Activated CD4-positive, alpha-beta T cell treated with anti-CD3 and anti-CD28 coated beads, Interleukin-2, amount 50 U/mL, for 24 hours (primary cell): ENCODE measurements at regions not wholly inside any gene's neighbourhood (a gene's known extent, or its start where the extent isn't known, plus 50 kb on each side); places are given as distances from the start of the nearest gene placed in this dataset.
"Not testable (repeated sequence)": the region's sequence is repeated elsewhere in the genome, so short reads cannot be mapped to it uniquely, and the experiment has no call there.

Experiments used
- DNase-seq, 2 donors: peaks; one replicate each; pipeline ENCODE4 v3.0.0-alpha.2; 2020; ENCODE audit warnings: low read depth in 1 of 2, low spot score in 1 of 2

DNA sequence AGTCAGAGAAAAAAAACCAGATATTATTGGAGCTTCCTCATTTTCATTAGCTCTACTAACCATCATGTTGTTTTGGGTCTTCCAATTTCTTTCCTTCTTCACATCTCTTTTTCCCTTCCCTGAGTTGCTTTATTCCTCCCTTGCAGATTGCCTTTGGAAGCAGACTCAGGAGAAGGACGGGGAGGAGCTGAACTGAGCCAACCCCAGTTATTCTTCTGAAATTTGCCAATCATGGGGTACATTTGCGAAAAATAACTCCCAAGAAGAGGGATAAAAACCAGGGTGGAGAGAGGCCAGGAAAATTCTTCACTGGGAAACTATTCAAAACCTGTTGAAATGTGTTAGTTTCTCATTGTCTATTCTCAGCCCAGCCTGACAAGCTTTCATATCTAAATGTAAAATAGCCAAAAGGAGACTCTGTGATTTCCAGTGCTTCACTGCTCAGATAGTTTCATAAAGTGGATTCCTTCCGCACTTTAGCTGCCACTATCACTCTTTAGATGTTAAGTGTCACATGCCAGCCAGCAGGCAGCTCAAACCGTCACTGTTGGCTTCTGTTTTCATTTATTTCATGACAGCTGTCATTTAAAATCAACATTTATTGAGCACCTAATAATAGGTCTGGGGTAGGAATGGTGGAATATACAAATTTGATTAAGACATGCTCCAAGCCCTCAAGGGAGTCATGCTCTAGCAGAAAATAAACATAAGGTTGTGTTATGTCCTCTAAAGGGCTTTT, 204.5 kb downstream of the SREK1 start:
- DNase-seq, result no peak

DNA sequence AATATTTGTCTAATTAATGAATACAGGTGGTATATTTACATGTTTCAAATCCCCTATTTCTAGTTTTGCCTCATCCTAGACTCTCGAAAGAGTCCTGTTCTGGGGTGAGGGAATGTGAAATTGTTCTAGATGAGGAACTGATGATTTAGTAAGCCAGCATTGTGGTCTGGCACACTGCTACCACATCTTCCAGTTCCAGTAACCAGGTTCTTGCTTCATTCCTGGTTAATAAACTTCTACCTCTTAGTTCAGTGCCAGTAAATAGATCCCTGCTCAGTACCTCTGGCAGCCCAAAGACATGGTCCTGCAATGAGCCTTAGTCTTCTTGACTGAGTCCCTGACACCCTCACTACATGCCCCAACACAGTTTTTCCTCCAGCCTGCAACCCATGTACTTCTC, 207.7 kb downstream of the SREK1 start:
- no peak for DNase-seq

DNA sequence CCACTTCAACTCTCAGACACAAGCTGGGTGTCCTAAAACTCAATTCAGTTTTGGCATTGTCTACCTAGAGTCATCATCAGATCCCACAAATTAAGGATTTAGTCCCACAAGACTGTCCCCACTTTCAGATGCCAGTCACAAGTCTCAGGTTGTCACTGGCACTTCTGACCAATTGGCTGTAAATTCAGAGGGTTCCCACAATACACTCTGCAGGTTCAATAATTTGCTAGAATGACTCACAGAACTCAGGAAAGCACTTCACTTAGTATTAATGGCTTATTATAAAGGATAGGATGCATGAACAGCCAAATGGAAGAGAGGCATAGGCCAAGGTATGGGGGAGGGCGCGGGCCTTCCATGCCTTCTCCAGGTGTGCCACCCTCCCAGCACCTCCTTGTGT, 209.1 kb downstream of the SREK1 start:
- DNase-seq, result no peak

DNA sequence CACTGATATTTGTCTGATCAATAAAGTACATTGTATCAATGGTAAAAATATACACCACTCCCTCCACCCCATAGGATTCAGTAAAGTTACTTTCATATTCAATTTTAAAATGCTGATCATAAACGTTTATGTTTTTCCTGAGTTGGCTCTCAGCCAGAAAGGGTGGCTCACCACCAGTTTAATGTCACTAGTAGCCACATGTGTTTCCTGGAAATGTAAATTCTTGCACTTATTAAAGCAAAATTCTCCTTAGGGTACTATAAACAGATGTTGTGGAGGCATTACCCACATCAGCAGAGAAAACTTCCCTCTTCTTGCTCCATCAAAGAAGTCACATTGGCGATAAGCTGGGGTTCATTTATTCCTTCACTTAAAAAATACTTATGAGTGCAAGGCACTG, 210.3 kb downstream of the SREK1 start:
- no peak for DNase-seq

DNA sequence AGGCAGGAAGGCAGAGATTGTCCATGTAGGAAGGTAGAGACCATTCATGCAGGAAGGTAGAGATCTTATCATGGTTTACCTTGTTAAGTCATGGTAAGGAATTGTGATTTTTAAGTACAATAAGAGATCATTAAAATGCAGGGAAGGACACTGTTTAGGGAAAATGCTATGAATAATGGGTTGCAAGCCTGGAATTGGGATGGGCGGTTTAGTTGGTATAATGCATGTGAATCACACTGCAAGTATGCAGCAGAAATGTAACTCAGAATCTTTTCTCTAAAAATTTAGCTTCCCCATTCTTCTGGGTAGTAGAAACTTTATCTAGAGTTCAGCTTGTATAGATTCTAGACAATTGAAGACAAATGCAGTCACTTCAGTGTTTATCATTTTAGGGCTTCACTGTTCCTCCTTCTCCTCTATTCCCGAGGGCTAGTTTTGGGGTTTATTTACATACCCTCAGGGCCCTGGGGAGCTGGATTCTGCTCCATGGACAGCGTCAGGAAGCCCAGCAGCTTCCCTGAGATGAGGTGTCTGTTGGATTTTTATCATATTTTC, 212.0 kb downstream of the SREK1 start:
- DNase-seq, result no peak

DNA sequence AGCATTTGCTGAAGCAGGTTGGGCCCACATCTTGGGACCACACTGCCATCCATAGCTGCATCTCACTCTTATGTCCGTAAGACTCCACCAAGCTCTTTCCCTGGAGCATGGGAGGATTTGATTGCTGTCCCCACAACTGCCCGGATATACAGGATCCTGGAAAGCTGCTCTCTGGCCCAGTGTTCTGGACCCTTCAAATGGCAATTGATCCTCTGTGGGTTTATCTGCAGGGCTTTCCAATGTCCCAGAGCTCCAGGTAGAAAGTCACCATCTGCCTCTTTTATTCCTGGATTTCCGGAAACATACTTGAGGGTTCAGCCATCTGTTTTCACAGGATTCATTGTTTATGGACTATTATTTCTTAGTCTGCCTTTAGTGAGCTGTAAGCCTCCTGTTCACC, 214.6 kb downstream of the SREK1 start:
- no peak for DNase-seq

DNA sequence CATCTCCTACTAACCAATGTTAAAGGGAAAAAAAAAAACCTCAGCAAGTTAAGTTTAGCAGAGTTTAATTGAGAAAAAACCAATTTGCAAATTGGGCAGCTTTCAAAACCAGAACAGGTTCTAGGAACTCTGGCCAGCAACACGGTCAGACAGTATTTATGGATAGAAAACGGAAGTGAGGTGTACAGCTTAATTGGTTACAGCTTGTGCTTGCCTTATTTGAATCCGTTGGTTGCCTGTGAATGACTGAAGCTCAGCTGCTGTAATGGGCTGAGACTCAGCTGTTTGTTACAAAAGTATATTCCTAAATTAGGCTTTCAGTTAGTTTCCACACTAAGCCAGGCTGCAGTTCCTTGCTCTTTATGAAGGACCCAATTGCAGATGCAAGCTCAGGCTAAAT, 217.0 kb downstream of the SREK1 start:
- no peak for DNase-seq

DNA sequence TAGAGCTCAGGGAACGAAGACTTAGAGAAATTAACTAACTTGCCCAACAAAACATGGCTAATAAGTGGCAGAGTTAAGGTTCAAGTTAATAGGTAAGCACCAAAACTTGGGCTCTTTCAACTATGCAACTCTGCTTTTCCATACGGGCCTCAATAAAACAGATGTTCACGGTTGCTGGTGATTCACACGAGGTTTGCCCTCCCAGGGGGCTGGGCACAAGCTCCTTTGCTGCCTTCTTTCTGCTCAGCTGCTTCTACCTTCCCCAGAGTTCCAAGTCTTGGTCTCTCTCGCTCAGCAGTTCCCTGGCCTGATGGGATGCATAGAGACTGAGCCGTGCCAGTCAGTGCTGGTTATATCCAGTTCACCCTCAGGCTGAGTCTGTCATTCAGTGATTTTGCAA, 217.9 kb downstream of the SREK1 start:
- no peak for DNase-seq

DNA sequence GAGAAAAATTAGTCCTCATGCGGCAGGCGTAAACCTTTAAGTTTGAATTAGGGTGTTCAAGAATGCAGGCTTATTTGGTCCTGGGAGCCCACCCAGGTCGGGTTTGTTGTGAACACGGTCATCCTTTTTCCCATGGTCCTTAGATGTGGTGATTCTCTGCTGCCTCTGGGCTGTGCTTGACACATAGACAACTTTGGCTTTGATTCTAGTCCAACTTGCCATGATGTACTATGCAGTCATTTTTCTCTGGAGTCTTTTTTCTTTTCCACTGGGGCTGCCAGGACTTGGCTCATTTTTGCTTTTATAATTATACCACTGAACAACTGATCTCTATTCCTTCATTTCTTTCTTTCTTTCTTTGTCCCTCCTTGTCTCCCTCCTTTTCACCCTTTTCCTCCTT, 218.6 kb downstream of the SREK1 start:
- no peak for DNase-seq

DNA sequence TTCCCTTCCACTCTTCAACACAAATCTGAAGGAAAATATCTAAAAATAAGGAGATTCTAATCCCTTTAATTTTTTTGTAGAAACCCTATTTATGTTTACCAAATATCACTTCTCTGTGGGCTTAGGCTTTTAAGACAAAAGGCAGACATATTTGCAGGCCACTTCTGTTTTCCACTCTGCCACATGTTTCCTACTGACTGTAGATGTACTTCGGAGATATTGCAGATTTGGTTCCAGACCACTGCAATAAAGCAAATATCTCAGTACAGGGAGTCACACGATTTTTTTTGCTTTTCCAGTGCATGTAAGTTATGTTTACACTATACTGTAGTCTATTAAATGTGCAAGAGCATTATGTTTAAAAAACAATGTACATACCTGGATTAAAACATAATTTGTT, 219.0 kb downstream of the SREK1 start:
- DNase-seq, result no peak

DNA sequence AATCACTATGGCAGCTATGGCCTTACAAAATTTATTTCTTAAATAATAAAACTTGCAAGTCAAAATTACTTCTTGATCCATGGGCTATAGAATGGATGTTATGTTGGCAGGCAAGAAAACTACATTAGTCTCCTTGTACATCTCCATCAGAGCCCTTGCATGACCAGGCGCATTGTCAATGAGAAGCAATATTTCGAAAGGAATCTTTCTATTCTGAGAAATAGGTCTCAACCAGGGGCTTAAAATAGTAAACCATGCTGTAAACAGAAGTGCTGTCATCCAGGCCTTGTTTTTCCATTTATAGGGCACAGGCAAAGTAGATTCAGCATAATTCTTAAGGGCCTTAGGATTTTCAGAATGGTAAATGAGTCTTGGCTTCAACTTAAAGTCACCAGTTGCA, 220.1 kb downstream of the SREK1 start:
- DNase-seq, result no peak

DNA sequence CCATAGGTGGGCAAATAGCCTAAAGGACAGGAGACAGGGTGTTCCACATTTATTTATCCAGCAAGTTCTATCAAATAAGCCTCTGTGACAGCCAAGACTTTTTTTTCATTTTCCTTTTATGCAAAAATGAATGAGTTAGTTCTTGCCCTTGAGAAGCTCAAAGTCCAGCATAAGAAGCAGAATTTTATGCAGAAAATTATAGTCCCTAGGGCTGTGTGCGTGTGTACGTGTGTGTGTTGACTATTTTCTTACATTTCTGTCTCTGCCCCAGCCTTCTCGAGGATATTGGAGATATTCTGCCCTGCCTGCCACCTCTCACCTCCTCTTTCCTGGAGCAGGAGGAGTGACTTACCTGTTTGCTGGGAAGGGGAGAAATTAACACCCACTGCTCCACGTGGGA, 221.9 kb downstream of the SREK1 start:
- DNase-seq, result no peak

DNA sequence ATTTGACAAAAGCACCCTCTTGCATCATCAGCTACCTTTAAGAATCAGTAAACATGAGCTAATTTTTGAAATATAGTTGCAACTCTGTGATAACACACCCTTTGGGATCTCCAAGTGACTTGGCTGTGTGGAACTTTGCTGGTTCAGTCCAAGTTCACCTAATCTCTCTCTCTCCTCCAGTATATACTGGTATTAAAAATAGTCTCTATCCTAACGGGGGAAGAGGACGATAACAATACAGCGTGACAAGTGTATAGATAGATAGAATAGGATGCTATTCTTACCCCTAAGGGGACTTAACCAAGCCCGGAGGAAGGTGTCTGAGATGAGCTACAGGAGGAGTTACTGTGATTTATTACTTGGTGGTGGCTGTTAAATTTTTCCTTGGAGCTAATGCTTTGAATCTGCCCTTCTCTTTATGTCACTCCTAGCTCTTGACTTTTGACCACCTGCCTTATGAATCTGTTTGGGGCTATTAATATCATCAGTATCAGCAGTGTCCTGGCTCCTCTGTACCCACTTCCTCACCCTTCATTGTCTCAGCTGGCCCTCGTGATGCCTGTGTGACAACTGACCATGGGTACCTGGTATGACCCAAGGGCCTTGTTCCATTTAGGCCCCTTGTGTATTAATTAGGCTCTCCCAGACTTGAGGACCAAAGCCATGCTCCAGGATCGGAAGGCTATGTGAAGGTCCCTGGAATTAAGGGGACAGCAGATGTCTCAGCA, 223.9 kb downstream of the SREK1 start:
- DNase-seq, result no peak

DNA sequence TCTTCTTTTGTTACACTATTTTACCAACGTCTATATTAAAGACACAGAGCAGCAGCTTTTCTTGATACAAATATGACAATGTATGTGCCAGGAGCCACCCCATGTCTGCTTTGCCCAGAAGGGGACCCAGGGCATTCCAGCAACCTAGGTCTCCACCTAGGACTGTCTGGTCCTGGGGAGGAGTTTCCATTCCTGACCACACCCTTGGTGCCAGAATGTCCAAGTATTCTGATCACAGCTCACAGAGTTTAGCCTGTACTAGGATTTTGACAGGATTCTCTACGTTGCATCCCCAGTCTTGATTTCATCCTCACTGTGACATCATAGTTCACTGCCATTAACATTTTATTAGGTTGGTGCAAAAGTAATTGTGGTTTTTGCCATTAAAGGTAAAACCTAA, 224.7 kb downstream of the SREK1 start:
- DNase-seq, result no peak

DNA sequence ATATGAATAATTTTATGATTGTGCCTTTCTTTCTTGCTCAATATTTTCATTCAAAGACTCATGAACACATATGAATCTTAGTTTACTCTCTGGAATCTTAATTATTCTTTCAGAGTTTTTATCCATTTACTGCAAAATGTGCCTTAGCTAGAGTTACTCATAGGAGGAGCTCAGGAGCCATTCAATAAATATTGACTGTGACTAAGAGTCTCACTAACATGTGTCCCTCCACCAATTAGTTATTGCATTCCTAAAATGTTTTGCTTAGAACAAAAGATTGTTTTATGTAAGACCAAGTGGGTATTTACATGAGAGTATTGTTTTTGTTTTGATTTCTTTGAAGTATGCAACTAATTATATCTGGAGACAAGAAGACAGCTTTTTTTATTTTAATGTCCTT, 218.4 kb upstream of the MAST4 start:
- no peak for DNase-seq

DNA sequence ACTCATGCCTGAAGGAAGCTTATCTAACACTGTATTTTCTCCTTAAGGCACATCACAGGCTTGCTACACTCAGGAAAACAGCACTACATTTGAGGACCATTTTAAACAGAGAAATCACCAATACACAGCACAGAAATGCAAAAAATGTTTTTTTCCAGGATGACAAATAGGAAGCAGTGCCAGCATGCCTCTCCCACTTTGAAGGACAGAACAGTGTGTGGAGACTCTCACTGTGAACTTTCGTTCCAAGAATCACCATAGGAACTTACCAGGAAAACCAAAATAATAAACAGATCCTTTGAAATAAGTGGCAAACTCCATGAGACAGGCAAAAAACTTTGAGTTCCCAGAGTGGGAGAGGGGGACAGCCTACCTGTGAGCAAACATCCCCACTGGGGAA, 217.8 kb upstream of the MAST4 start:
- DNase-seq, result no peak

DNA sequence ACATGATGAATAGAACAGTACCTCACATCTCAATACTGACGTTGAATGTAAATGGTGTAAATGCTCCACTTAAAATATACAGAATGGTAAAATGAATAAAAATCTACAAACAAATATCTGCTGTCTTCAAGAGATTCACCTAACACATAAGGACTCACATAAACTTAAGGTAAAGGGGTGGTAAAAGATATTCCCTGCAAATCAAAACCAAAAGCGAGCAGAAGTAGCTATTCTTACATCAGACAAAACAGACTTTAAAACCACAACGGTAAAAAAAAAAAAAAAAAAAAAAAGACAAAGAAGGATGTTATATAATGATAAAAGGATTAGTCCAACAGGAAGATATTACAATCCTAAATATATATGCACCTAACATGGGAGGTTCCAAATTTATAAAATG, 214.0 kb upstream of the MAST4 start:
- no peak for DNase-seq

DNA sequence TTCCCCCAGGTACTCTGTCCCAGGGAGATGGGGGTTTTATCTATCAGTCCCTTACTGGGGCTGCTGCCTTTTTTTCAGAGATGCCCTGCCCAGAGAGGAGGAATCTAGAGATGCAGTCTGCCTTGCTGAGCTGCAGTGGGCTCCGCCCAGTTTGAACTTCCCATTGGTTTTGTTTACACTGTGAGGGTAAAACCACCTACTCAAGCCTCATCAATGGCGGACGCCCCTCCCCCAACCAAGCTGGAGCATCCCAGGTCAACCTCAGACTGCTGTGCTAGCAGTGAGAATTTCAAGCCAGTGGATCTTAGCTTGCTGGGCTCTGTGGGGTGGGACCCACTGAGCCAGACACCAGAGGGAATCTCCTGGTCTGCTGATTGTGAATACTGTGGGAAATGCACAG, 191.0 kb upstream of the MAST4 start:
- not testable (repeated sequence) for DNase-seq

DNA sequence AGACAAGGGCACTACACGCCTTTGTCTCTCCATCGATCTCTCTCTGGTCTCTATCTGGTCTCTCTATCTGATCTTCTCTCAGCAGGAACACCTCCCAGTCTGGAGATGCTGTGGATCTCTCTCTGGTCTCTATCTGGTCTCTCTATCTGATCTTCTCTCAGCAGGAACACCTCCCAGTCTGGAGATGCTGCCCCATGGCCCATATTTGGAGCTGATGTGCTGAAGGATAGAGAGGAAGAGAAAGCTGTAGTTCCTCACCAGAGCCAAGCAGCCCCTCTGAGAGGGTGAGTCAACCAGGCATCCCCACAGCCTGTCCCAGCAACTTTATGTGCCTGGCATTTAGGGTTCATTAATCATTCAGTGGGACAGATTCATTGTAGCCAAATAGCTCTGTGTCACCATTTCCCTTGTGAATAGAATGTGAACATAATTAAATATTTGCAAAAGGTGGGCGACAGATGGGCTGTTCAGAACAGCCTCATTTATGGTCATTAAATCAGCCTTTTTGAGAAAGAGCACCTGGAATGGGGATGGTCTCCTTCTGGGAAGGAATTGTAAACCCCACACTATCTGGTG, 189.3 kb upstream of the MAST4 start:
- no peak for DNase-seq

DNA sequence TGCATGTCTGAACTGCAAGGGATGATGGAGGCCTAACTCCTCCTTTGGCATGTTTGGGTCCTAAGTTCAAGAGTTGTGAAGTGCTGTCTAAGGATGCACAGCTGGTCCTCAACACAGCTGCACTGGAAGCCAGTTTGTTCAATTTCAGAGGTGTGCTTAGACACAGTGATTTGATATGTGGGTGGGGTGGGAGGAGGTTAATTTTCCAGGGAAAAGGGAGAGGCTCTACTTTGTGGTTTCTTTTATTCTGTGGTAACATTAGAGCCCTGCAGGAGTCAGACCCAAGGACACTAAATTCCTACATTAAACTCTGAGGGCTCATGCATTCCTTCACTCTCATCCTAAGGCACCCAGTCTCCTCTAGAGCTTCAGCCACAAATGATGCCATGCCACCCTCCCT, 188.4 kb upstream of the MAST4 start:
- DNase-seq, result no peak

DNA sequence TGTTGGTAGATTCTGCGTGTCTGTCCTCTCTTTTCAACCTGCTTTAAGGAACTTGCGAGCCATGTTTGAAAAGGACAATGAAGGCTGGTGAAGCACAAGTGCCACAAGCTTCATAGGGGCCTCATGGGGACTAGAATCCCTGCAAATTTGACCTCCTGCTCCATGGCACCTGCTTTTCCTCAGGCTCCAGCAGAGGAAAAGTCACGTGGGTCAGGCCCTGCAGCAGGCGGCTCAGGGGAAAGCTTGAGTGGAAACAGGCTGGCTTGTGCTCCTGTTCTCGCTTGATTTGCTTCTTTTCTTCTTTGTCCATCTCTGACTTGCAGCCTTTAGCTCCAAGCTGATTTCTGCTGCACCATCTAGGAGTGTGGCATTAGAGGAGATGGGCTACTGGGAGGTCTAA, 187.6 kb upstream of the MAST4 start:
- no peak for DNase-seq

DNA sequence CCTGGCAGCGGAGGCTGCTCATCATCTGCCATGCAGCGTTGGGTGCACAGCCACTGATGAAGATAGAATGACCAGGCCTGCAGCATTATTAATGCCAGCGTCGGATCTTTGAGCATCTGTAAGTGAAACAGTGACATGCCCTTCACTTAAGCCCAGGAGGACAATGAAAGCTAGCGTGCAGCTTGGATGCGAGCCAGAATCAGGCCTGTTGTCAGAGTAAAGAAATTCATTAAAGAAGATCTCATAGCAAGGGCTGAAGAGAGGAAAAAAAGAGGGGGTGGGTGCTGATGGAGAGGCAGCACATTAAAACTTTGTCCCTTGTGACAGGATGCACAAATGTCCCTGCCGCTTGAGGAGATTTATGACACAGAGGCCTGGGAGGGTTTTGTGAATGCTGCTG, 186.1 kb upstream of the MAST4 start:
- no peak for DNase-seq
